Duodenal mucosa (tissue), 2 donors: ENCODE measurements at regions not wholly inside any gene's neighbourhood (a gene's known extent, or its start where the extent isn't known, plus 50 kb on each side); places are given as distances from the start of the nearest gene placed in this dataset.

ENCODE experiments used
- H3K27ac ChIP-seq: one replicate; pipeline ENCODE4 v1.7.0; 2013; ENCODE audit warnings: low read depth, low read length
- H3K27me3 ChIP-seq, 2 donors: one replicate each; pipeline ENCODE4 v1.7.0; 2013; ENCODE audit warnings: low read length in 2 of 2, control low read depth in 1 of 2; ENCODE audit not compliant: insufficient read depth in 2 of 2, control insufficient read depth in 1 of 2
- H3K36me3 ChIP-seq, 2 donors: one replicate each; pipeline ENCODE4 v1.7.0; 2013; ENCODE audit warnings: low read length in 2 of 2, control low read depth in 1 of 2; ENCODE audit not compliant: insufficient read depth in 2 of 2, control insufficient read depth in 1 of 2
- H3K4me1 ChIP-seq, 2 donors: one replicate each; pipeline ENCODE4 v1.7.0; 2013; ENCODE audit warnings: low read length in 2 of 2, control low read depth in 1 of 2; ENCODE audit not compliant: insufficient read depth in 2 of 2, control insufficient read depth in 1 of 2
- H3K4me3 ChIP-seq, 2 donors: one replicate each; pipeline ENCODE4 v1.7.0; 2013; ENCODE audit warnings: low read length in 2 of 2, low read depth in 1 of 2
- H3K9ac ChIP-seq, 2 donors: one replicate each; pipeline ENCODE4 v1.7.0; 2013; ENCODE audit warnings: low read length in 2 of 2, low read depth in 1 of 2
- H3K9me3 ChIP-seq, 2 donors: one replicate each; pipeline ENCODE4 v1.7.0; 2013; ENCODE audit warnings: low read length in 2 of 2, control low read depth in 1 of 2; ENCODE audit not compliant: control insufficient read depth in 1 of 2

DNA sequence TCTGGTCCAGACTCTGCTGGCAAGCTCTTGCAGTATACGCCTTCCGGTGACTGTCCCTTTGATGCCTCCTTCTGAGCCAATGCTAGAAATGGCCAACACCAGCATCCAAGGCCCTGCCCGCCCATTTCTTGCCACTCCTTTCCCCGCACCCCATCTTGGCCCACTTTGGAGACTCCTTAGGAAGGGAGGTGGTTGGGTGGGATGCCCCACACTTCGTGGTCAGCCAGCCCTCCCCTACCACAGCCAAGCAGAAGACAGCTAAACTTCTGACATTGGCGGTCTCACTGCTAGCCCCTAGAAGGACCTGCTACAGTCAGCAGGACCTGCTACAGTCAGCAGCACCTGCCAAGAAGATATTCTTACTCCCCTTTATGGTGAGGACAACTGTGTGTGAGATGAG is 73.5 kb upstream of the CLDN14 start:
- Histone ChIP-seq H3K9ac (no peak overlapping the region), H3K27me3 (no peaks in the 10 kb centered on the region), H3K27ac (no peak overlapping the region), H3K4me3 (no peak overlapping the region), H3K9me3 (no peaks in the 10 kb centered on the region), H3K4me1 (no peaks in the 10 kb centered on the region), H3K36me3 (no peaks in the 10 kb centered on the region)

DNA sequence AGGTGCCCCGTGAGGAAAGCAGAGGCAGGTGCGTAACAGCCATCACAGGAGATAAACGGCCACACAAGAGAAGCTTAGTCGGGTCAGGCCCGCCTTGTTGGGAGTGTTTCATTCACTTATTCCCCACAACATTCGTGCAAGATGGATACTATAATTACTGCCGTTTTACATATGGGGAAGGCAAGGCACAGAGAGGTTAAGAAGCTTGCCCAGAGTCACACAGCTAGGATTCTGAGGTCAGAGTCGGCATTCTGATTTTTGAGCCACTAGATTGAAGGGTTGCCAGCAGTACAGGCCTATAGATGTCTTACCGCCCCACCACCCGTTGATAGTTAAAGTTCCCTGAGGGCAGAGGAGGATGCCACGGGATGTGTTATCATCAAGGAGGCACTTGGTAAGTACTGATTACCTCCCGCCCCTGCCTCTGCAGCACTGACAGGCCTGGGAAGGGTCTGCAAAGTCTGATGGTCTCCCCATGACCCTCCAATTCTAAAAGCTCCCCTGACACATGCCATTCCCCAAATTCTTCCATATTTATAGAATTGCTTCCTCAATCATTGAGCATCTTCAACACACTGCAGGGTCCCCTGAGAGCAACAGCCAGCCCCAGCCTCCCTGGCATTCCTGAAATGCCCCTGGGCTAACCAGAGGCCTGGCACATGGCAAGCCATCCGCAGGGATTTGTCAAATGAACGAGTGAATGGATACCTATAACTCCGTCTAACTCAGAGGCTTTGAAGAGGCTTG is 74.7 kb upstream of the CLDN14 start:
- no peaks in the 10 kb centered on the region for H3K36me3 ChIP-seq
- H3K9me3 ChIP-seq = no peaks in the 10 kb centered on the region
- H3K27ac ChIP-seq = no peak overlapping the region
- H3K4me3 ChIP-seq = no peak overlapping the region
- no peaks in the 10 kb centered on the region for H3K27me3 ChIP-seq
- H3K9ac ChIP-seq = no peak overlapping the region
- no peaks in the 10 kb centered on the region for H3K4me1 ChIP-seq

DNA sequence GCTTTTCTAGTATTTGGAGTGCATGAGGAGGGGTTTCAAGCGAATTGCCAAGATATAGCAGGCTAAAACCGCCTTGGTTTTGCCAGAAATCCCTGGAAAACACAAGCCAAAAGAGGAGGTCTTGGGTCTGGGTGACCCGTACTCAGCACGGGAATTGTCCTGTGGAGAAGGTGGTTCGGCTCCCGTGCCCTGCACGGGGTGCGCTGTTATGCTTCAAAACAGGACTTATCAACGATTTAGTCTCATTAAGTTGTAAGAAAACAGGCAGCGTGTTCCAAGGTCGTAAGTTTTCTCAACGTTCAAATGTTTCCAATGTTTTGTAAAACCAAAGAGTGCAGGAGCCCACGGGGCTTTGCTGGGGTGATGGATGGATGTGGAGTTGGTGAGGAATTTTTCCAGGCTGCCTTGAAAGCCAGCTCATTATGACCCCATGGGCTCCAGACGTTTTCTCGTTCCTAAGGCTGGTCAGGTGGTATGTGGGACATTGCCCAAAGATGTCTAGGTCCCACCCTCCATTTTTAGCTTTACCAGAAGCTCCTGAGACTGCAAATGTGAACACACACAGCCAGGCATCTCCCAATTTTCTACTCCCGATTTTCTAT is 75.4 kb upstream of the CLDN14 start:
- Histone ChIP-seq H3K27me3 (no peaks in the 10 kb centered on the region), H3K9me3 (no peaks in the 10 kb centered on the region), H3K27ac (no peak overlapping the region), H3K36me3 (no peaks in the 10 kb centered on the region), H3K4me1 (no peaks in the 10 kb centered on the region), H3K4me3 (no peak overlapping the region), H3K9ac (no peak overlapping the region)

DNA sequence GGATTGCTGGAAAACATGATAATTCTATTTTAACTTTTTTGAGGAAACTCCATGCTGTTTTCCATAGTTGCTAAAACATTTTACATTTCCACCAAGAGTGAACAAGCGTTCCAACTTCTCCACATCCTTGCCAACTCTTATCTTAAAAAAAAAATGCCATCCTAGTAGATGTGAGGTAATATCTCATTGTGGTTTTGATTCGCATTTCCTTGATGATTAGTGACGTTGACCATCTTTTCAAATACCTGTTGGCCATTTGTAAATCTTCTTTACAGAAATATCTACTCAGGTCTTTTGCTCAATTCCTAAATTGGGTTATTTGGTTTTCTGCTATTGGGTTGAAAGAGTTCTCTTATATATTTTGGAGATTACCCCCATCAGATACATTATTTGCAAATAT is 77.4 kb upstream of the CLDN14 start:
- no peak overlapping the region for H3K4me3 ChIP-seq
- H3K4me1 ChIP-seq = no peaks in the 10 kb centered on the region
- H3K9me3 ChIP-seq = no peaks in the 10 kb centered on the region
- H3K36me3 ChIP-seq = no peaks in the 10 kb centered on the region
- no peaks in the 10 kb centered on the region for H3K27me3 ChIP-seq
- no peak overlapping the region for H3K27ac ChIP-seq
- no peak overlapping the region for H3K9ac ChIP-seq

DNA sequence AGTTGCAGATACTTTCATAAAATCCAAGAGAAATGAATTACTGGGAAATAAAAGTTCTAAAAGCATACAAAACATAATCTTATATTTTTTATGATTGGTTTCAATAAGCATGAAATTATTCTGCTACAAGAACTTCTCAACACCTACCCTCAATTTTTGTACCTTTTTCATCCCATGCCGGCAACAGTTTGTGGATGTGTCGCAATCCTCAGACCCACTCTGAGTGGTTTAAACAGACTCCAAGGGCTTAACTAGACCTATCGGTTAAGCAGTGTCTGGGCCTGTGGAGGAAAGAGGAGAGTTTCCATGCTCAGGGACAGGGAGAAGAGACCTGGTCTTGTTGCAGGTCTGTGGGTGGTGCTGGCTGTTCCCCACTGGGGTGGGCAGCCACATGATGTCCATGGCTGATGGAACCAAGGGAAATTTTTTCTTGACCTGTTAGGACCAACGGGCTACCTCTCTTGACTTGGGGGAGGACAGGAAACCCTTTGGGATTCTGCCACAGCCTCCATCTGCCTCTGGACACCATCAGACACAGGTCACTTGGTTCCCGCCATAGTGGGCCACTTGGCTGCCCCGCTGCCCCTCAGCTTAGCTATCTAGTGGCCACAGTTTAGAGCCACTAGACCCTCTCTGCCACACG is 81.1 kb upstream of the CLDN14 start:
- Histone ChIP-seq H3K4me1 (no peaks in the 10 kb centered on the region), H3K4me3 (no peak overlapping the region), H3K9ac (no peak overlapping the region), H3K9me3 (no peaks in the 10 kb centered on the region), H3K27me3 (peaks cover 0 to 10% of the 10 kb centered on the region in 2 donors), H3K36me3 (no peaks in the 10 kb centered on the region), H3K27ac (no peak overlapping the region)

DNA sequence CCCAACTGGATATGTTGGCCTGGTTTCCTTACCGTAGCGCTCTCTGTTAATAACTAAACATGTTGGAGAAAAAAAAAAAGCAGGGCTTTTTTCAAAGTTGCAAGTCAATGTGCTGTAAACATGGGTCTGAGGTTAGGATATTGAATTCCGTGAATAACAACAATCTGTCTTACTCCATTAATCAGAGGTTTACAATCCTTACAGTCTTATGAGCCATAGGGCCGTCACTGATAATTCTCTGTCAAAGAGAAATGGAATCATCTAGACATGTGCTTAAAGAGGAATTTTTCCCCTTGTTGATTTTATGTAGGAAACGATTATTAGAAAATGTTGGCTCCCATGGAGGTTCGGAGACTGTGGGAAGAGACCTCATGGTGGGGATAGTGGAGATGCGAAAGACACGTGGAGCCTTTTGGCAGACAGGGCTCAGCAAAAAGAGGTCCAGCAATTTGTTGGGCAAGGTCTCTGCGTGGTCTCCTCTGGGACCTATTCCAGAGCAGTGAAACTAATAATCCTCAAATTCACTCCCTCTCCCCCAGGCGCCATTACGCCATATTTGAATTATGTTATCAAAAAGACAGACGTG is 83.5 kb upstream of the CLDN14 start:
- H3K36me3 ChIP-seq = no peaks in the 10 kb centered on the region
- no peak overlapping the region for H3K4me3 ChIP-seq
- no peaks in the 10 kb centered on the region for H3K4me1 ChIP-seq
- no peak overlapping the region for H3K9ac ChIP-seq
- H3K27ac ChIP-seq = no peak overlapping the region
- H3K9me3 ChIP-seq = no peaks in the 10 kb centered on the region
- peaks cover 0 to 10% of the 10 kb centered on the region in 2 donors for H3K27me3 ChIP-seq

DNA sequence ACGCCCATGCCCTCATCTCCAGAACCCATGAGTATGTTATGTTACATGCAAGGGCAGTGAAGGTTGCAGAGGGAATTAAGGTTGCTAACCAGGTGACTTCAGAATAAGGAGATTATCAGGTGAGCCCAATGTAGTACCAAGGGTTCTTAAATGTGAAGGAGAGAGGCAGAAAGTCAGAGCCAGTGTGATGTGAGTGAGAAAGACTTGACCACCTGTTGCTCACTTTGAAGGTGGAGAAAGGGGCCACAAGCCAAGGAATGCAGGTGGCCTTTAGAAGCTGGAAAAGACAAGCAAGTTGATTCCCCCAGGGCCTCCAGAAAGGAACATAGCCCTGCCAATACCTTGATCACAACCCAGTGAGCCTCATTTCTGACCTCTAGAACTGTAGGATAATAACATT is 84.7 kb upstream of the CLDN14 start:
- Histone ChIP-seq H3K4me1 (no peaks in the 10 kb centered on the region), H3K9me3 (no peaks in the 10 kb centered on the region), H3K36me3 (no peaks in the 10 kb centered on the region), H3K4me3 (no peak overlapping the region), H3K9ac (no peak overlapping the region), H3K27ac (no peak overlapping the region), H3K27me3 (peaks cover 0 to 10% of the 10 kb centered on the region in 2 donors)

DNA sequence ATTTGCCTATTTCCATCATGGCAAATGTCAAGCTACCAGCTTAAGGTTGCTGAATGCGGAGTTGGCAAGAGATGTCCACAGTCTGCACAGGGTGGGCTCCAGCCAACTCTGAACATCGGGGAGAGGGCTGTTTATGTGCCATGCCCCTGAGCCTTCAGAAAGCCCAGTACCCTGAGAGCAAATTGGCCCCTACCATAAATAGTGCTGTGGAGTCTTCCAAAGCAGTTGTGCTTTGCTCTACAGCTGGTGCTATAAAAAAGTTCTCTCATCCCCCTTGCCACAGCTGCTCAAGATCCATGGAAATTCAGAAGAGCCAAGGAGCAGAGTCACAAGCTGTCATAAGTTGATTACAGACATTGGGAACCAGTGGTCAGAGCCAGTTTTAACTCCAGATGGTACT is 85.6 kb upstream of the CLDN14 start:
- Histone ChIP-seq H3K9ac (no peak overlapping the region), H3K36me3 (no peaks in the 10 kb centered on the region), H3K9me3 (no peaks in the 10 kb centered on the region), H3K4me1 (no peaks in the 10 kb centered on the region), H3K4me3 (no peak overlapping the region), H3K27me3 (peaks cover 0 to 10% of the 10 kb centered on the region in 2 donors), H3K27ac (no peak overlapping the region)

DNA sequence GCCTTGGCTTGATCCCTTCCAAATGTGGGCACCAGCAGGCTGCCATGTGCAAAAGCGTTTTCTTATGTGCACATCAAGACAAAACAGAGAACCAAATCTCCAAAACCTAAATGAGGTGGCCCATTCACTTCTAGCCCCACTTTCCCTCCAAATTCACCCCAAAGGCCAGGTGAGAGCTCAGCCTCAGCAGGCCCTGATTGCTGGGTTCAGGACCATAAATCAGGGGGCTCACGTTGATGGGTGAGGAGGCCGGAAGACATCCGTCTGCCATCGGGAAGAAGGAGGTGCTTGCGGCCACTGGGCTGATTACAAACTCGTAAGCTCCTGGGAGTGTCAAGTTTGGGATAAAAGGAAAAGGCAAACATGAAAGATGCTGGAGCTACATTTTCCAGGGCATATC is 86.7 kb upstream of the CLDN14 start:
- H3K9ac ChIP-seq = no peak overlapping the region
- H3K27me3 ChIP-seq = peaks cover 0 to 10% of the 10 kb centered on the region in 2 donors
- no peak overlapping the region for H3K27ac ChIP-seq
- H3K4me1 ChIP-seq = no peaks in the 10 kb centered on the region
- no peak overlapping the region for H3K4me3 ChIP-seq
- H3K9me3 ChIP-seq = no peaks in the 10 kb centered on the region
- H3K36me3 ChIP-seq = no peaks in the 10 kb centered on the region

DNA sequence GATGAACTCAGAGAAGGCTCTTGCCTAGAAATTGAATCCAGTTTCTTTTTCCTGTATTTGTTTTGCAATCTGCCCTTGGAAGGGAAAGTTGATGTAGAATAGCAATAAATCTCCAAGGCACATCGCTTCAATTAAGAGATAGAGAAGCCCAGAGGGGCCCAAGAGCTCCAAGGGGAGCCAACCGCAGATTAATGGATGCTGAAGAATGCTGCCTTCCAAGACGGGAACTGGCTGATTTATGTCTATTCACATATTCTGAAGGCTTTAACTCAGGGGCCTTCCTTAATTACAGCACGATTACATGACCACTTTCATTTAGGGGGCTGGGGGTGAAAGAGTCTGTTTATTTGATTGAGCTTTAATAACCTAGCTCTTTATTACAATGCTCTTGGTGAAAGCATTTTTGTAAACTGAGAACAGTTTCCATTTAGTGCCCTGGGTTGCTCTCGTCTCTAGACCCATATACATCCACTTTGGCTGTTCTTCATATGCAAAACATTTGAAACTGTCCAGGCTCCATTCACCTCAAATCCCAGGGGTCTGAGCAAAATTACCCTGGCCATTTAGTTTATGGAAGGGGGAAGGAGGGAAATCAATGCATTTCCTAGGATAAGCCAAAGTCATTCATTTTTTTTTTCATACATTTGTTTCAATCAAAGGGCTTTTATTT is 87.4 kb upstream of the CLDN14 start:
- Histone ChIP-seq H3K4me3 (no peak overlapping the region), H3K9ac (no peak overlapping the region), H3K9me3 (no peaks in the 10 kb centered on the region), H3K27ac (no peak overlapping the region), H3K36me3 (no peaks in the 10 kb centered on the region), H3K4me1 (no peaks in the 10 kb centered on the region), H3K27me3 (peaks cover 0 to 10% of the 10 kb centered on the region in 2 donors)
